NCI-H446 treated with DMSO at 0.1 percent for 48 hours (cell line): ENCODE measurements at regions not wholly inside any gene's neighbourhood (a gene's known extent, or its start where the extent isn't known, plus 50 kb on each side); places are given as distances from the start of the nearest gene placed in this dataset.
"Not testable (repeated sequence)": the region's sequence is repeated elsewhere in the genome, so short reads cannot be mapped to it uniquely, and the experiment has no call there.

Source experiments
- DNase-seq: peaks from one replicate; lab custom pipeline; 2025; lab: John Stamatoyannopoulos, UW

- no peak for DNase-seq
Observed at GRCh38 chr4:38516190-38516589, 147.8 kb upstream of the KLF3 start.

GRCh38 chr4:38519666-38520065 is 144.3 kb upstream of the KLF3 start:
- DNase-seq = no peak

- DNase-seq = no peak
Observed at GRCh38 chr4:38523054-38523453, 140.9 kb upstream of the KLF3 start.

- no peak for DNase-seq
Observed at GRCh38 chr4:38523524-38524448, 140.2 kb upstream of the KLF3 start.

- no peak for DNase-seq
Observed at GRCh38 chr4:38526412-38526811, 137.6 kb upstream of the KLF3 start.

- no peak for DNase-seq
Observed at GRCh38 chr4:38529189-38530115, 134.5 kb upstream of the KLF3 start.

- no peak for DNase-seq
Observed at GRCh38 chr4:38530486-38530885, 133.5 kb upstream of the KLF3 start.

- DNase-seq = no peak
Observed at GRCh38 chr4:38531141-38531727, 132.8 kb upstream of the KLF3 start.

- DNase-seq = no peak
Observed at GRCh38 chr4:38532908-38533499, 131.0 kb upstream of the KLF3 start.

GRCh38 chr4:38534344-38535045 is 129.5 kb upstream of the KLF3 start:
- no peak for DNase-seq

- not testable (repeated sequence) for DNase-seq
Observed at GRCh38 chr4:38535071-38535470, 128.9 kb upstream of the KLF3 start.

GRCh38 chr4:38535717-38536116 is 128.3 kb upstream of the KLF3 start:
- DNase-seq = no peak

- DNase-seq = no peak
Observed at GRCh38 chr4:38536716-38537115, 127.3 kb upstream of the KLF3 start.

- DNase-seq = no peak
Observed at GRCh38 chr4:38537666-38538065, 126.3 kb upstream of the KLF3 start.

- no peak for DNase-seq
Observed at GRCh38 chr4:38538517-38538916, 125.5 kb upstream of the KLF3 start.

- no peak for DNase-seq
Observed at GRCh38 chr4:38539501-38539900, 124.5 kb upstream of the KLF3 start.

- DNase-seq = no peak
Observed at GRCh38 chr4:38547052-38547451, 116.9 kb upstream of the KLF3 start.

GRCh38 chr4:38548256-38548655 is 115.7 kb upstream of the KLF3 start:
- no peak for DNase-seq

GRCh38 chr4:38559374-38559773 is 104.6 kb upstream of the KLF3 start:
- DNase-seq = no peak

GRCh38 chr4:38560340-38560739 is 103.7 kb upstream of the KLF3 start:
- DNase-seq = no peak

GRCh38 chr4:38560768-38561558 is 103.0 kb upstream of the KLF3 start:
- DNase-seq = no peak
